ENCODE measurements at regions not wholly inside any gene's neighbourhood (a gene's known extent, or its start where the extent isn't known, plus 50 kb on each side); places are given as distances from the start of the nearest gene placed in this dataset.
"Not testable (repeated sequence)": the region's sequence is repeated elsewhere in the genome, so short reads cannot be mapped to it uniquely, and the experiment has no call there.

GRCh38 chr10:128568041-128568440 lies 441.8 kb upstream of the MKI67 start:
- DNase-seq: no peak

GRCh38 chr10:128568491-128568890 lies 442.3 kb upstream of the MKI67 start:
- DNase-seq: no peak

GRCh38 chr10:128568990-128569945 lies 443.0 kb upstream of the MKI67 start:
- DNase-seq: no peak

GRCh38 chr10:128570319-128570995 lies 444.2 kb upstream of the MKI67 start:
- no peak for DNase-seq

GRCh38 chr10:128571071-128571470 lies 444.8 kb upstream of the MKI67 start:
- no peak for DNase-seq

- no peak for DNase-seq
These were observed 445.5 kb upstream of the MKI67 start for GRCh38 chr10:128571745-128572144.

- no peak for DNase-seq
These were observed 446.5 kb upstream of the MKI67 start for GRCh38 chr10:128572696-128573095.

GRCh38 chr10:128573281-128573845 lies 447.1 kb upstream of the MKI67 start:
- no peak for DNase-seq

- DNase-seq: no peak
These were observed 447.8 kb upstream of the MKI67 start for GRCh38 chr10:128573986-128574385.

GRCh38 chr10:128574581-128575210 lies 448.5 kb upstream of the MKI67 start:
- no peak for DNase-seq

GRCh38 chr10:128575761-128576160 lies 449.5 kb upstream of the MKI67 start:
- DNase-seq: no peak

GRCh38 chr10:128576336-128576735 lies 450.1 kb upstream of the MKI67 start:
- DNase-seq: no peak

- no peak for DNase-seq
These were observed 450.9 kb upstream of the MKI67 start for GRCh38 chr10:128576943-128577670.

- DNase-seq: no peak
These were observed 451.9 kb upstream of the MKI67 start for GRCh38 chr10:128577958-128578750.

- DNase-seq: no peak
These were observed 452.5 kb upstream of the MKI67 start for GRCh38 chr10:128578766-128579165.

GRCh38 chr10:128579280-128579865 lies 453.1 kb upstream of the MKI67 start:
- no peak for DNase-seq

- no peak for DNase-seq
These were observed 453.7 kb upstream of the MKI67 start for GRCh38 chr10:128579901-128580300.

GRCh38 chr10:128583125-128583524 lies 456.9 kb upstream of the MKI67 start:
- not testable (repeated sequence) for DNase-seq

- not testable (repeated sequence) for DNase-seq
These were observed 460.4 kb upstream of the MKI67 start for GRCh38 chr10:128586599-128586998.

GRCh38 chr10:128587689-128588088 lies 461.5 kb upstream of the MKI67 start:
- DNase-seq: no peak

- DNase-seq: no peak
These were observed 462.2 kb upstream of the MKI67 start for GRCh38 chr10:128588402-128588801.

All from NCI-H526 treated with DMSO at 0.1 percent for 48 hours (cell line).